ENCODE measurements at regions not wholly inside any gene's neighbourhood (a gene's known extent, or its start where the extent isn't known, plus 50 kb on each side); places are given as distances from the start of the nearest gene placed in this dataset.

- no peak overlapping the region for H3K4me3 ChIP-seq (ENCODE audit: low read length)
- H3K27me3 ChIP-seq (ENCODE audit: insufficient read depth, low read length): no peaks in the 10 kb centered on the region
- no peak overlapping the region for H3K9ac ChIP-seq (ENCODE audit: low read depth, low read length)
- H3K4me1 ChIP-seq (ENCODE audit: insufficient read depth, low read length): no peaks in the 10 kb centered on the region
- no peaks in the 10 kb centered on the region for H3K9me3 ChIP-seq (ENCODE audit: insufficient read depth, low read depth, low read length)
- no peaks in the 10 kb centered on the region for H3K36me3 ChIP-seq (ENCODE audit: insufficient read depth, low read depth, low read length)
- H3K27ac ChIP-seq (ENCODE audit: low read length): no peak overlapping the region
Observed at GRCh38 chr4:8796096-8796495, 75.5 kb downstream of the HMX1 start.

GRCh38 chr4:8795140-8795539 lies 76.5 kb downstream of the HMX1 start:
- no peaks in the 10 kb centered on the region for H3K27me3 ChIP-seq (ENCODE audit: insufficient read depth, low read length)
- no peaks in the 10 kb centered on the region for H3K9me3 ChIP-seq (ENCODE audit: insufficient read depth, low read depth, low read length)
- no peak overlapping the region for H3K27ac ChIP-seq (ENCODE audit: low read length)
- H3K4me1 ChIP-seq (ENCODE audit: insufficient read depth, low read length): no peaks in the 10 kb centered on the region
- H3K36me3 ChIP-seq (ENCODE audit: insufficient read depth, low read depth, low read length): no peaks in the 10 kb centered on the region
- no peak overlapping the region for H3K9ac ChIP-seq (ENCODE audit: low read depth, low read length)
- no peak overlapping the region for H3K4me3 ChIP-seq (ENCODE audit: low read length)

- Histone ChIP-seq H3K4me1 (ENCODE audit: insufficient read depth, low read length) (no peaks in the 10 kb centered on the region), H3K27ac (ENCODE audit: low read length) (no peak overlapping the region), H3K9ac (ENCODE audit: low read depth, low read length) (no peak overlapping the region), H3K27me3 (ENCODE audit: insufficient read depth, low read length) (no peaks in the 10 kb centered on the region), H3K36me3 (ENCODE audit: insufficient read depth, low read depth, low read length) (no peaks in the 10 kb centered on the region), H3K9me3 (ENCODE audit: insufficient read depth, low read depth, low read length) (no peaks in the 10 kb centered on the region), H3K4me3 (ENCODE audit: low read length) (no peak overlapping the region)
Observed at GRCh38 chr4:8794491-8794890, 77.1 kb downstream of the HMX1 start.

GRCh38 chr4:8793571-8794160 lies 78.0 kb downstream of the HMX1 start:
- Histone ChIP-seq H3K4me3 (ENCODE audit: low read length) (no peak overlapping the region), H3K27me3 (ENCODE audit: insufficient read depth, low read length) (no peaks in the 10 kb centered on the region), H3K9me3 (ENCODE audit: insufficient read depth, low read depth, low read length) (no peaks in the 10 kb centered on the region), H3K4me1 (ENCODE audit: insufficient read depth, low read length) (no peaks in the 10 kb centered on the region), H3K36me3 (ENCODE audit: insufficient read depth, low read depth, low read length) (no peaks in the 10 kb centered on the region), H3K9ac (ENCODE audit: low read depth, low read length) (no peak overlapping the region), H3K27ac (ENCODE audit: low read length) (no peak overlapping the region)

GRCh38 chr4:8792491-8792890 lies 79.1 kb downstream of the HMX1 start:
- H3K4me1 ChIP-seq (ENCODE audit: insufficient read depth, low read length): no peaks in the 10 kb centered on the region
- no peak overlapping the region for H3K27ac ChIP-seq (ENCODE audit: low read length)
- no peak overlapping the region for H3K9ac ChIP-seq (ENCODE audit: low read depth, low read length)
- no peaks in the 10 kb centered on the region for H3K27me3 ChIP-seq (ENCODE audit: insufficient read depth, low read length)
- H3K9me3 ChIP-seq (ENCODE audit: insufficient read depth, low read depth, low read length): no peaks in the 10 kb centered on the region
- H3K36me3 ChIP-seq (ENCODE audit: insufficient read depth, low read depth, low read length): no peaks in the 10 kb centered on the region
- H3K4me3 ChIP-seq (ENCODE audit: low read length): no peak overlapping the region

- no peaks in the 10 kb centered on the region for H3K27me3 ChIP-seq (ENCODE audit: insufficient read depth, low read length)
- H3K4me3 ChIP-seq (ENCODE audit: low read length): no peak overlapping the region
- no peaks in the 10 kb centered on the region for H3K4me1 ChIP-seq (ENCODE audit: insufficient read depth, low read length)
- no peak overlapping the region for H3K27ac ChIP-seq (ENCODE audit: low read length)
- no peaks in the 10 kb centered on the region for H3K9me3 ChIP-seq (ENCODE audit: insufficient read depth, low read depth, low read length)
- H3K36me3 ChIP-seq (ENCODE audit: insufficient read depth, low read depth, low read length): no peaks in the 10 kb centered on the region
- no peak overlapping the region for H3K9ac ChIP-seq (ENCODE audit: low read depth, low read length)
Observed at GRCh38 chr4:8791609-8792008, 80.0 kb downstream of the HMX1 start.

- no peaks in the 10 kb centered on the region for H3K27me3 ChIP-seq (ENCODE audit: insufficient read depth, low read length)
- H3K4me3 ChIP-seq (ENCODE audit: low read length): no peak overlapping the region
- H3K27ac ChIP-seq (ENCODE audit: low read length): no peak overlapping the region
- no peaks in the 10 kb centered on the region for H3K9me3 ChIP-seq (ENCODE audit: insufficient read depth, low read depth, low read length)
- H3K9ac ChIP-seq (ENCODE audit: low read depth, low read length): no peak overlapping the region
- no peaks in the 10 kb centered on the region for H3K36me3 ChIP-seq (ENCODE audit: insufficient read depth, low read depth, low read length)
- H3K4me1 ChIP-seq (ENCODE audit: insufficient read depth, low read length): no peaks in the 10 kb centered on the region
Observed at GRCh38 chr4:8790749-8791148, 80.9 kb downstream of the HMX1 start.

- no peaks in the 10 kb centered on the region for H3K27me3 ChIP-seq (ENCODE audit: insufficient read depth, low read length)
- H3K36me3 ChIP-seq (ENCODE audit: insufficient read depth, low read depth, low read length): no peaks in the 10 kb centered on the region
- H3K4me1 ChIP-seq (ENCODE audit: insufficient read depth, low read length): no peaks in the 10 kb centered on the region
- H3K4me3 ChIP-seq (ENCODE audit: low read length): no peak overlapping the region
- H3K9me3 ChIP-seq (ENCODE audit: insufficient read depth, low read depth, low read length): no peaks in the 10 kb centered on the region
- H3K27ac ChIP-seq (ENCODE audit: low read length): no peak overlapping the region
- no peak overlapping the region for H3K9ac ChIP-seq (ENCODE audit: low read depth, low read length)
Observed at GRCh38 chr4:8788174-8788573, 83.5 kb downstream of the HMX1 start.

- no peaks in the 10 kb centered on the region for H3K9me3 ChIP-seq (ENCODE audit: insufficient read depth, low read depth, low read length)
- no peaks in the 10 kb centered on the region for H3K4me1 ChIP-seq (ENCODE audit: insufficient read depth, low read length)
- H3K9ac ChIP-seq (ENCODE audit: low read depth, low read length): no peak overlapping the region
- H3K36me3 ChIP-seq (ENCODE audit: insufficient read depth, low read depth, low read length): no peaks in the 10 kb centered on the region
- no peaks in the 10 kb centered on the region for H3K27me3 ChIP-seq (ENCODE audit: insufficient read depth, low read length)
- no peak overlapping the region for H3K27ac ChIP-seq (ENCODE audit: low read length)
- no peak overlapping the region for H3K4me3 ChIP-seq (ENCODE audit: low read length)
Observed at GRCh38 chr4:8786166-8786565, 85.5 kb downstream of the HMX1 start.

GRCh38 chr4:8785656-8786142 lies 85.9 kb downstream of the HMX1 start:
- Histone ChIP-seq H3K4me3 (ENCODE audit: low read length) (no peak overlapping the region), H3K27ac (ENCODE audit: low read length) (no peak overlapping the region), H3K27me3 (ENCODE audit: insufficient read depth, low read length) (no peaks in the 10 kb centered on the region), H3K9ac (ENCODE audit: low read depth, low read length) (no peak overlapping the region), H3K4me1 (ENCODE audit: insufficient read depth, low read length) (no peaks in the 10 kb centered on the region), H3K9me3 (ENCODE audit: insufficient read depth, low read depth, low read length) (no peaks in the 10 kb centered on the region), H3K36me3 (ENCODE audit: insufficient read depth, low read depth, low read length) (no peaks in the 10 kb centered on the region)

GRCh38 chr4:8783736-8784135 lies 87.9 kb downstream of the HMX1 start:
- Histone ChIP-seq H3K9ac (ENCODE audit: low read depth, low read length) (no peak overlapping the region), H3K27ac (ENCODE audit: low read length) (no peak overlapping the region), H3K36me3 (ENCODE audit: insufficient read depth, low read depth, low read length) (no peaks in the 10 kb centered on the region), H3K9me3 (ENCODE audit: insufficient read depth, low read depth, low read length) (no peaks in the 10 kb centered on the region), H3K27me3 (ENCODE audit: insufficient read depth, low read length) (no peaks in the 10 kb centered on the region), H3K4me3 (ENCODE audit: low read length) (no peak overlapping the region), H3K4me1 (ENCODE audit: insufficient read depth, low read length) (no peaks in the 10 kb centered on the region)

GRCh38 chr4:8782135-8782534 lies 89.5 kb downstream of the HMX1 start:
- H3K9ac ChIP-seq (ENCODE audit: low read depth, low read length): no peak overlapping the region
- H3K9me3 ChIP-seq (ENCODE audit: insufficient read depth, low read depth, low read length): no peaks in the 10 kb centered on the region
- no peak overlapping the region for H3K27ac ChIP-seq (ENCODE audit: low read length)
- H3K4me3 ChIP-seq (ENCODE audit: low read length): no peak overlapping the region
- H3K4me1 ChIP-seq (ENCODE audit: insufficient read depth, low read length): no peaks in the 10 kb centered on the region
- no peaks in the 10 kb centered on the region for H3K27me3 ChIP-seq (ENCODE audit: insufficient read depth, low read length)
- H3K36me3 ChIP-seq (ENCODE audit: insufficient read depth, low read depth, low read length): no peaks in the 10 kb centered on the region
